ENCODE measurements at regions not wholly inside any gene's neighbourhood (a gene's known extent, or its start where the extent isn't known, plus 50 kb on each side); places are given as distances from the start of the nearest gene placed in this dataset.

GRCh38 chr7:115235075-115235474 lies 313.2 kb downstream of the MDFIC start:
- no peaks in the 10 kb centered on the region for H3K36me3 Mint-ChIP-seq (ENCODE audit: low read depth)
- H3K4me1 Mint-ChIP-seq, result peaks cover 10% of the 10 kb centered on the region
- DNase-seq, result no peak
- peaks cover 7% of the 10 kb centered on the region for H3K9me3 Mint-ChIP-seq (ENCODE audit: low read depth)
- CTCF ChIA-PET, result no interaction called here
- intact Hi-C loops (cut with DNase I, micrococcal nuclease), result no loop called here
- no peak for ATAC-seq
- H3K27me3 Mint-ChIP-seq, result no peaks in the 10 kb centered on the region
- H3K27ac Mint-ChIP-seq, result no peak overlapping the region
- POLR2A ChIA-PET, result no interaction called here
- H3K4me3 Mint-ChIP-seq, result no peak overlapping the region

GRCh38 chr7:115233809-115234208 lies 311.9 kb downstream of the MDFIC start:
- DNase-seq (no peak), ATAC-seq (no peak)
- H3K27me3 Mint-ChIP-seq, result no peaks in the 10 kb centered on the region
- H3K4me3 Mint-ChIP-seq, result no peak overlapping the region
- intact Hi-C loops (cut with DNase I, micrococcal nuclease), result no loop called here
- no peak overlapping the region for H3K27ac Mint-ChIP-seq
- peaks cover 19% of the 10 kb centered on the region for H3K4me1 Mint-ChIP-seq
- H3K9me3 Mint-ChIP-seq (ENCODE audit: low read depth), result peaks cover 7% of the 10 kb centered on the region
- POLR2A ChIA-PET, result no interaction called here
- no peaks in the 10 kb centered on the region for H3K36me3 Mint-ChIP-seq (ENCODE audit: low read depth)
- CTCF ChIA-PET, result interaction anchor here (0.6 kb wide), 1 partner anchor 387 kb away, joined by 3 read pairs; no protein-coding TSS in a partner anchor

- POLR2A ChIA-PET, result no interaction called here
- H3K4me3 Mint-ChIP-seq, result no peak overlapping the region
- H3K27ac Mint-ChIP-seq, result no peak overlapping the region
- peaks cover 21% of the 10 kb centered on the region for H3K4me1 Mint-ChIP-seq
- peaks cover 7% of the 10 kb centered on the region for H3K9me3 Mint-ChIP-seq (ENCODE audit: low read depth)
- intact Hi-C loops (cut with DNase I, micrococcal nuclease), result no loop called here
- DNase-seq, result no peak
- H3K36me3 Mint-ChIP-seq (ENCODE audit: low read depth), result no peaks in the 10 kb centered on the region
- H3K27me3 Mint-ChIP-seq, result no peaks in the 10 kb centered on the region
- no peak for ATAC-seq
- CTCF ChIA-PET, result no interaction called here
These were observed 310.1 kb downstream of the MDFIC start for GRCh38 chr7:115232041-115232440.

DNA sequence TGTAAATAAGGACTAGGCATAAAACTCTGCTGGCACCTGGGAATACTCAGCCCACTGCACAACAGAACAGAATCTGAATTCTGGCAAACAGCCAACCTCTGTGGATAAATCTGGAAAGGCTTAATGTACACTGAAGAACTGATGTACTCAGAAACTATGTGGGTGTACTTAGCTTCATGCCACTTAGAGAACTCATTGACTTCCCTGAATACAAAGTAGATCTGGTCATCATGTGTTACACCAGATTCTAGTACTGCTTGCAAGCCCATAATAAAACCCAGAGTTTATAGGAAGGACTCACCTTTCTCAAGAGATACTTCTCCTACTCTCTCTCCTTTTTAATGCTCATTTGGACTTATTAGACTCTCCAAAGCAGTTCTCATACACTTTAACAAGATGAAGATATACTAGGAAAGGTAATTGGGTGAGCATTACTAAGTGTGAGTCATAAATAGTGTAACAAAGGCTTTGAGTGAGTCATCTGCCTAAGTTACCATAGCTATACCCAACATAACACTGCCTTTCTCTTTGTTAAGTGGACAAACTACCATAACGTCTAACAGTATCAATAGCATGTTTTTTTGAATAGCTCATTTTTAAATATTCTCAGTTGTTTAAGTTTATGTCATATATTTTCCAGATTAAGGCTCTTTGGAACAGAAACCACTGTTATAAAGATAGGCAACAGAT lies 309.1 kb downstream of the MDFIC start:
- peak; percentile 98 for ATAC-seq
- intact Hi-C loops (cut with DNase I, micrococcal nuclease), result no loop called here
- DNase-seq, result no peak
- Mint-ChIP-seq H3K9me3 (ENCODE audit: low read depth) (peaks cover 7% of the 10 kb centered on the region), H3K36me3 (ENCODE audit: low read depth) (no peaks in the 10 kb centered on the region), H3K4me3 (no peak overlapping the region), H3K27me3 (no peaks in the 10 kb centered on the region), H3K27ac (peak overlapping the region; percentile 20), H3K4me1 (peaks cover 21% of the 10 kb centered on the region)
- CTCF ChIA-PET, result interaction anchor here (1.0 to 1.5 kb wide), 2 partner anchors 9 to 365 kb away, joined by 3 read pairs; no protein-coding TSS in a partner anchor
- POLR2A ChIA-PET, result no interaction called here

GRCh38 chr7:115229401-115230105 lies 307.7 kb downstream of the MDFIC start:
- Mint-ChIP-seq H3K27ac (no peak overlapping the region), H3K4me1 (peaks cover 21% of the 10 kb centered on the region)
- intact Hi-C loops (cut with DNase I, micrococcal nuclease), result no loop called here

DNA sequence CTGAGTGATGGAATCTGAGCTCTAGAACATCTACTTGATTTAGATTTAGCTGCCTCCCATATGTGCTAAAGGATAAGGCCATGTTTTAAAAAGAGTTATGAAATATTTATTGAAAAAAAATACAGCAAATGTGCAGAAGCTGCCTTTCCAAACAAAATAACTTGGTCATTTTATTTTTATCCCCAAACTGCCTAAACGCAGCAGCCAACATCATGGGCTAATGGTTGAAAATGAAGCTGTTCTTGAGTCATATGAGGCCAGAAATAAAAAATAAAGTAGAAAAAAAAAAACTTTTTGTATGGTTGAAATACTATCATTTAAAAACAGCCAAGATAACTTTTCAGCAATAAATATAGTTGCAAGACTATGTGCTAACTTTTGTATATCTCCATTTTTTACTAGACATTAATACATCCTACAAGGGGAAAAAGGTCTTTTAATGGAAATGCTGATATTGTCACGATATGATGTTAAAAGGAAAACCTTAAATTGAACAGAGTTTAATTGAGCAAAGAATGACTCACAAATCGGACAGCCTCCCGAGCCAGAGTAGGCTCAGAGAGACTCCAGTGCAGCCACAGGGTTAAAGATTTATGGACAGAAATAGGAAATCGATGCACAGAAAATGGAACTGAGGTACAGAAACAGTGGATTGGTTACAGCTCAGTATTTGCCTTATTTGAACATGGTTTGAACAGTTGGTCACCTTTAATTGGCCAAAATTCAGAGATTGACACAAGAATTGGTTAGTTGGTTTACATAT lies 305.8 kb downstream of the MDFIC start:
- ChIA-PET CTCF (no interaction called here), POLR2A (no interaction called here)
- ATAC-seq (no peak), DNase-seq (no peak)
- H3K4me3 Mint-ChIP-seq, result no peak overlapping the region
- peaks cover 4% of the 10 kb centered on the region for H3K27me3 Mint-ChIP-seq
- intact Hi-C loops (cut with DNase I, micrococcal nuclease), result no loop called here
- peaks cover 21% of the 10 kb centered on the region for H3K4me1 Mint-ChIP-seq
- H3K27ac Mint-ChIP-seq, result no peak overlapping the region
- H3K36me3 Mint-ChIP-seq (ENCODE audit: low read depth), result no peaks in the 10 kb centered on the region
- H3K9me3 Mint-ChIP-seq (ENCODE audit: low read depth), result no peaks in the 10 kb centered on the region

More at GRCh38 chr7:115229401-115230105, 307.7 kb downstream of the MDFIC start:
- POLR2A ChIA-PET, result no interaction called here
- no peaks in the 10 kb centered on the region for H3K9me3 Mint-ChIP-seq (ENCODE audit: low read depth)
- CTCF ChIA-PET, result interaction anchor here (1.0 kb wide), 1 partner anchor 12 kb away, joined by 4 read pairs; no protein-coding TSS in a partner anchor
- peaks cover 2% of the 10 kb centered on the region for H3K27me3 Mint-ChIP-seq
- no peaks in the 10 kb centered on the region for H3K36me3 Mint-ChIP-seq (ENCODE audit: low read depth)
- DNase-seq (no peak), ATAC-seq (no peak)
- no peak overlapping the region for H3K4me3 Mint-ChIP-seq

GRCh38 chr7:115226410-115226809 lies 304.5 kb downstream of the MDFIC start:
- peaks cover 21% of the 10 kb centered on the region for H3K4me1 Mint-ChIP-seq
- H3K27ac Mint-ChIP-seq, result no peak overlapping the region
- no peak for DNase-seq
- CTCF ChIA-PET, result no interaction called here
- no peaks in the 10 kb centered on the region for H3K36me3 Mint-ChIP-seq (ENCODE audit: low read depth)
- H3K27me3 Mint-ChIP-seq, result peaks cover 4% of the 10 kb centered on the region
- POLR2A ChIA-PET, result no interaction called here
- ATAC-seq, result no peak
- intact Hi-C loops (cut with DNase I, micrococcal nuclease), result no loop called here
- H3K9me3 Mint-ChIP-seq (ENCODE audit: low read depth), result no peaks in the 10 kb centered on the region
- no peak overlapping the region for H3K4me3 Mint-ChIP-seq

DNA sequence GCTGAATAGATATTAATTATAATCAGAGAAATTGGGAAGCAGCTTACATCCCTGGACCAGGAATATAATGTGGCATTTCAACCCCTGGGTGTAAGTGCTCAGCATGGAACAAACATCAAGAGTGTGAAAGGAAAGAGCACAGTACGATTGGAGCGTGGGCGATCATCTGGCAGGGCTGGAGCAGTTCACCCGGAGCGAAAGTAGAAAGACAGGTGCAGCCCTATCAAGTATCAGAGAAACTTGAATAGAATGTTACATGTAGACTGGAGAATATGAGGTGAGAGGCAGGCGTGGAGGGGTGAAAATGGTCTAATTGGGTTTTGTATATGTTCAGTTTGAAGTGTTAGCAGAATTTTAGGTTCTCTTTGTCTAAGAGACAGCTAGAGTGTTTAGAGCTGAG lies 303.0 kb downstream of the MDFIC start:
- ChIA-PET CTCF (no interaction called here), POLR2A (no interaction called here)
- H3K27ac Mint-ChIP-seq, result no peak overlapping the region
- no peaks in the 10 kb centered on the region for H3K36me3 Mint-ChIP-seq (ENCODE audit: low read depth)
- H3K27me3 Mint-ChIP-seq, result peaks cover 4% of the 10 kb centered on the region
- DNase-seq (no peak), ATAC-seq (no peak)
- H3K4me1 Mint-ChIP-seq, result peaks cover 10% of the 10 kb centered on the region
- no peaks in the 10 kb centered on the region for H3K9me3 Mint-ChIP-seq (ENCODE audit: low read depth)
- H3K4me3 Mint-ChIP-seq, result no peak overlapping the region
- intact Hi-C loops (cut with DNase I, micrococcal nuclease), result no loop called here

- H3K27ac Mint-ChIP-seq, result no peak overlapping the region
- no peaks in the 10 kb centered on the region for H3K36me3 Mint-ChIP-seq (ENCODE audit: low read depth)
- H3K9me3 Mint-ChIP-seq (ENCODE audit: low read depth), result no peaks in the 10 kb centered on the region
- no peak for DNase-seq
- intact Hi-C loops (cut with DNase I, micrococcal nuclease), result no loop called here
- no peak overlapping the region for H3K4me3 Mint-ChIP-seq
- POLR2A ChIA-PET, result no interaction called here
- CTCF ChIA-PET, result interaction anchor here (0.6 kb wide), 1 partner anchor 807 kb away, joined by 3 read pairs; no protein-coding TSS in a partner anchor
- ATAC-seq, result no peak
- peaks cover 4% of the 10 kb centered on the region for H3K27me3 Mint-ChIP-seq
- H3K4me1 Mint-ChIP-seq, result peaks cover 4% of the 10 kb centered on the region
These were observed 302.1 kb downstream of the MDFIC start for GRCh38 chr7:115223959-115224358.

DNA sequence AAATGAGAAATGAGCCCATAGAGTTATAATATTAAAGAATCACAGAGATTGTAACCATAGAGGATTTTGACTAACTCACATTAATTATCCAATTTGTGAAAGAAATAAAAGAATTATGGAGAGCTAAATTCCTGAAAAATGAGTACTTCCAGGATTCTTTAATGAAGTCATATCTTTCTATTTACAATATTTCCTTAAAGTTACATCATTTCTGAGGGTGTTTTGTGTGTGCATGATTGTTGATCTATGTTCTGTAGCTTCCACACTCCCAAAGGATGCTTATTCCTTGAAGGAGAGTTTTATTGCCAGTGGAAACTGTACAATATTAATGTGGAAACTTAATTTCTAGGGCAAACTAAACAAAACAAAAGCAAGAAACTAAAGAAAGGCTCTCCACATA lies 299.6 kb downstream of the MDFIC start:
- Mint-ChIP-seq H3K4me1 (peaks cover 3% of the 10 kb centered on the region), H3K9me3 (ENCODE audit: low read depth) (no peaks in the 10 kb centered on the region), H3K27me3 (peaks cover 4% of the 10 kb centered on the region), H3K4me3 (no peak overlapping the region), H3K27ac (no peak overlapping the region), H3K36me3 (ENCODE audit: low read depth) (no peaks in the 10 kb centered on the region)
- POLR2A ChIA-PET, result no interaction called here
- intact Hi-C loops (cut with DNase I, micrococcal nuclease), result no loop called here
- ATAC-seq (no peak), DNase-seq (no peak)
- CTCF ChIA-PET, result no interaction called here

GRCh38 chr7:115218076-115218475 lies 296.2 kb downstream of the MDFIC start:
- Mint-ChIP-seq H3K9me3 (ENCODE audit: low read depth) (no peaks in the 10 kb centered on the region), H3K27ac (no peak overlapping the region), H3K36me3 (ENCODE audit: low read depth) (no peaks in the 10 kb centered on the region), H3K4me1 (peaks cover 3% of the 10 kb centered on the region), H3K4me3 (no peak overlapping the region), H3K27me3 (no peaks in the 10 kb centered on the region)
- POLR2A ChIA-PET, result no interaction called here
- intact Hi-C loops (cut with DNase I, micrococcal nuclease), result no loop called here
- CTCF ChIA-PET, result interaction anchor here (0.7 to 3.0 kb wide), 5 partner anchors 8 to 353 kb away, joined by 3 to 15 read pairs (median 3); no protein-coding TSS in a partner anchor
- DNase-seq (no peak), ATAC-seq (no peak)
